HG02885 (cell line): ENCODE measurements at regions not wholly inside any gene's neighbourhood (a gene's known extent, or its start where the extent isn't known, plus 50 kb on each side); places are given as distances from the start of the nearest gene placed in this dataset.

Experiments used
- ATAC-seq: cut with Tn5 transposase; IDR thresholded peaks from one replicate; pipeline ENCODE4 v1.9.1; 2021; ENCODE audit warnings: mild to moderate bottlenecking; ENCODE audit not compliant: unreplicated experiment, poor library complexity

DNA sequence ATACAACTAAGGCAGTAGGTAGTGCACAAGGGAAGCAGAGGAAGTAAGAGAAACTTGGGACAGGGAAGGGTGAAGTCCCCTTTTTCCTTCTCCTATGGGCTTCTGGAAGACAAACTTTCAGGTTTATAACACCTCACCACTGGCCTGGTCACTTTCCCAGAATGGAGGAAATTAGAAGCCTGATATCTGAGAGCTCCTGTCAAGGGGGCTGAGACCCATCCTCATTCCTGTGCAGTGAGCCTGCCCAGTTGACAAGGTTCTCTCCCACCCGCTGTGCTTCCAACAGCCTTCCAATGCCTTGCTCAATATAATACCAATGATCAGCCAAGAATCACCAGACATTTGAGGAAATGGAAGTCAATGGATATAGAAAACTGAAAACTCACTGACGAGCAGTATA lies 100.4 kb upstream of the YPEL5 start:
- no peak for ATAC-seq

DNA sequence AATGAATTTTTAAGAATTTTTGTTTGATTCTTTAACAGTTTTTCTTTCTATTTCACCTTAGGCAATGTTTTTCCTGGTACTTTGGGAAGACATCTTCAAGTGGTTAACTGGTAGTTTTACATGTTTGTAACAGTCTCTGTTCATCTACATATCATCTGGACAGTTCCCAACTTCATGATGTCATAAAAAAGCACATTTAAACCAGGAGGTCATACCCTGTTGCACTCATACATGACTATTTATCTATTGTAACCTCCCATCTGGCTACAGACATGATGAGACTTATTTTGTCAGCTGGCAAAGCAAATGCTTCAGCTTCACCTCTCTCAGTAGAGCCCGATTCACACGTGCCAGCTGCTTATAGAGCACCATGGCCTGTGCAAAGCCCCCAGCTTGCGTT lies 99.8 kb upstream of the YPEL5 start:
- no peak for ATAC-seq

DNA sequence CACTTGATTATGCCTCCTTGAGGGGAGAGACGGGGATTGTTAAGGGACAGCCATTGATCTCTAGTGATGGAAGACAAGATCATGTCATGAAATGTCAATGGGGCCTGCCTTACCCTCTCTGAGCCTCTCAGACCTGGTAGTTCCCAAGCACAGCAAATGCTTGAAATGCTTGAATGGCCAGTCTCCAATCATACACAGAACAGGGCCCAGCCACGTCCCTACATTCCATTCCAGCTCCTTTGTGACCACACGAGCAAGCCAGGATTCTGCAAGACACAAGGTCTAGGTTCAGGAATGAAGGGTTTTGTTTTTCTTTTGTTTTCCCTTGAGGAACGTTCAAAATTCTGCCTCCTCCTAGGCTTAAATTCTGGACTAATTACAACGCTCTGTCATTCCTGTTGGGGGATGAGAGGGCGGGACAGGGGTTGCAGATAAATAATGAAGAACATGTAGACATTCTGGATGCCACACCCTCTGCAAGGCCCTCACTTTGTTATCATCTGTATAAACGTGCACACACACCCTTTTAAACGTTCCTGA lies 98.1 kb upstream of the YPEL5 start:
- ATAC-seq: no peak

DNA sequence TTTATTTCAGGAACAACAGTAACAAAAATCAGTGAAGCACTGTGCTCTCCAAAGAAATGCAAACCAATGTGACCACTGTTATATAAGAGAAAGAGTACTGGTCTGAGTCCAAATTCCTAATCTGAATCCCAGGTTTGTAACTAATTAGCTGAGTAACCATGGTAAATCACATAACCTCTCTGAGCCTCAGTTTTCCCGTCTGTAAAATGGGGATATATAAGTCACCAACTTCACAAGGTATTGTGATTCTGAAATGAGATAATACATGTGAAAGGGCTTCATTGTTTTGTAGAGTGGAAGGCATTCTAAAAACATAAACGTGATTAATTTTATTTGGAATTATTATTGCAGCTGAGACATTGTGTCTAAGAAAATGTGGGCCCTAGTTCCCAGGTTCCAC lies 91.3 kb upstream of the YPEL5 start:
- ATAC-seq: no peak

DNA sequence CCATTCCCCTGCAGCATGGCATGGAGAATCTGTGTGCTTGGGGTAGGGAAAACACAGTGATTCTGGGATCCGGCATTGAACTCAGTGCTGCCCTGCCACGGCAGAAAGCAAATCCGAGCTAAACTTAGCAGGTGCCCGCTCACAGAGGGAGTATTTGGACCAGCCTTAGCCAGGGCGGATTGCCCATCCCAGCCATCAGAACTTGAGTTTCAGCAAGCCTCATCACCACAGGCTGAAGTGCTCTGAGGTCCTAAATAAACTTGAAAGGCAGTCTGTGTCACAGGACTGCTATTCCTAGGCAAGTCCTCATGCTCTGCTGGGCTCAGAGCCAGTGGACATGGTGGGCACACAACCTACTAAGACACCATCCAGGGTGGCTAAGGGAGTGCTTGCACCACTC lies 86.2 kb upstream of the YPEL5 start:
- ATAC-seq: no peak

DNA sequence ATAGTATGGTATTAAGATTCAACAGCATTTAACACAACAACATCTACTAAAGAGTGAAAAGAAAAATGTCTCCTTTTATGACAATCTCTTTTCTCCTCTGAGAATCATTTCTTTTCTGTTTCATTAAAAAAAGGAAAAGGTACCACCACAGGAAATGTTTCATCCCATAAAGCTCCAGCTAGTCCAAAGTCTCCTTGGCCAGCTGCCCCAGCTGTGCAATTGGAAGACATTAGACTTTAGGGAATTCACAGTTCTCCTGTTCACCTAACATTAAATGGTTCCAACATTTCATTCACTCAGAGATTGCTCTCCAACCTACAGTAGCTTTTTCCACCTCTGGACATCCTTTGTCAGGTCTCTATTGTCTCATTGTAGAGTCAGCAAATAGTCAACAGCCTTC lies 78.7 kb upstream of the YPEL5 start:
- ATAC-seq: no peak

- peak; percentile 73 for ATAC-seq
These were observed 74.5 kb upstream of the YPEL5 start for GRCh38 chr2:30072250-30072842.

GRCh38 chr2:30073523-30073922 lies 73.3 kb upstream of the YPEL5 start:
- no peak for ATAC-seq

DNA sequence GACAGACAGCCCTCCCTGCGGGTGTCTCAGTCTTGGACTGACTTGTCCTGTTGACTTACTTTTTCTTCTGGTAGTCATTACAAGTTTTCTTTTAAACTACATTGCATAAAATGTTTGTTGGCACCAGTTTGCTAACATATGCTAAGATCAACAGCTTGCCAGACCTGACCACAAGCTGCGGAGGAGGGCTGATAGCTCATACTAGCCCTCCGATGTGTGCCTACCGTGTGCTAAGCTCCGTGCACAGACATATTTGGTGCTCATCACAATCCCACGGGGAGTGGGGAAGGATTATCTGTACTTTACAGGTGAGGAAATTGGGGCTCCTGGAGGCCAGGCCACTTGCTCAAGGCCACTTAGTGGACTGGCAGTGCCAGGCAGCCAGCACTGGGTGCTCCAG lies 72.8 kb upstream of the YPEL5 start:
- no peak for ATAC-seq

DNA sequence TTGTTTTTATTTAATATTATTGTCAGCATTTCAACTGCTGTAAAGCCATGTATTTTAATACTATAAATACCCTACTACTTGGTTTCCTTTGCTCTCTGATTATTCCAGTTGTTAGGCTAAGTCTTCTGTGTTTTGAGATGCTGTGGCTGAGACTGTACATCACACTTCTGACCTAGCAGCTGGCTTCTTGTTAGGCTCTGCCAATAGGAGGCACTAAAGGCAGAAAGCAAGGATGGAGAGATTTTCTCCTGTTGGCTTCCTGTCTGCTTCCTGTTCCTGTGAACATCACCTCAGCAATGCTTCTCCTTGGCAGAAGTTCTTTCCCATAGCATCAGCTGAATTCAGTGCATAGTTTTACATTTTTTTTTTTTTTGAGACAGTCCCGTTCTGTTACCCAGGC lies 68.3 kb upstream of the YPEL5 start:
- no peak for ATAC-seq

- ATAC-seq: no peak
These were observed 61.9 kb upstream of the YPEL5 start for GRCh38 chr2:30084915-30085314.

DNA sequence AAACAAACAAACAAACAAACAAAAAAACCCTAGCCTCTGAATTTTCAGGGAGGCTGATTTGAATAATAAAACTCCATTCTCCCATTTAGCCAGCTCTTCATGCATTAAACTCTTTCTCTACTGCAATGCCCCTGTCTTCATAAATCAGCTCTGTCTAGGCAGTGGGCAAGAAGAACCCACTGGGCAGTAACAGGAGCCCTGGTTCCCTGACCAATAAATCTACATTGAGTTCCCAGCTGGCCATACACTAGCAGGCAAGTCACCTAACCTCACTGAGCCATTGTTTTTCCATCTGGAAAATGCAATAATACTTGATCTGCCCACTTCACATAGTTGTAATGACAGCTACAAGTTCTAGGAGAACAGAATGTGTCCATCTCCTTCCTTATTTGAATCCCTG lies 57.6 kb upstream of the YPEL5 start:
- no peak for ATAC-seq

- no peak for ATAC-seq
These were observed 51.4 kb upstream of the YPEL5 start for GRCh38 chr2:30095402-30095801.

DNA sequence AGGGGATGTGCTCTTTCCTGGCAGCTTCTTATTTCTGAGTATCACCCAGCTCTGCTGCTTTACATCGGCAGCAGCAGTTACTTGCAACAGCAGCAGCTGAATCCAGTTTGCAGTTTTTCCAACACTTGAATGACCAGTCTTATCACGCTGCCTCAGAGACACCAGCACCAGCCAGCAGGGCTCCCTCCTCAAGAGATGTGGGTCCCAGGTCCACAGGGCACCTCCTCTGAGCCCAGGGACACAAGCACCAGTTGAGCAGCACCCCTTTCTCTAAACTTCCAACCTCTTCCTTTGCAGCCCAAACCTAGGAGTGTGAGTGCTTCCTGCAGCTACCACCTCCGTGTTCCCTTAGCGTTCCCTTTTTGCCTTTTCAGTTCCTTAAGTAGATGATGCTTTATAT lies 50.4 kb upstream of the YPEL5 start:
- ATAC-seq: no peak
